Lower leg skin (tissue), 3 donors: ENCODE measurements at regions not wholly inside any gene's neighbourhood (a gene's known extent, or its start where the extent isn't known, plus 50 kb on each side); places are given as distances from the start of the nearest gene placed in this dataset.

Experiments used
- CTCF ChIP-seq, 3 donors: fragments of 450-650 bp; IDR thresholded peaks; one replicate each; pipeline ENCODE4 v1.5.1; 2016; ENCODE audit warnings: antibody characterized with exemption in 3 of 3, mild to moderate bottlenecking in 3 of 3, moderate library complexity in 2 of 3
- POLR2A ChIP-seq, 2 donors: fragments of 450-650 bp; IDR thresholded peaks; one replicate each; pipeline ENCODE4 v1.6.1; 2016 to 2017; ENCODE audit warnings: antibody characterized with exemption in 2 of 2, mild to moderate bottlenecking in 1 of 2, moderate library complexity in 1 of 2

- no peak for TF ChIP-seq CTCF (IDR thresholded peaks at IDR 0.05)
- no peak for TF ChIP-seq POLR2A (IDR thresholded peaks at IDR 0.05)
These were observed 188.1 kb downstream of the ASMT start for GRCh38 chrX:1802912-1803311.
